ENCODE measurements at regions not wholly inside any gene's neighbourhood (a gene's known extent, or its start where the extent isn't known, plus 50 kb on each side); places are given as distances from the start of the nearest gene placed in this dataset.

GRCh38 chr12:69120354-69120753 is 119.0 kb upstream of the CPSF6 start:
- TF ChIP-seq CTCF (IDR thresholded peaks at IDR 0.05) (no peak), SIN3A (IDR thresholded peaks at IDR 0.05; ENCODE audit: borderline replicate concordance, insufficient read depth, low read depth, low read length) (no peak), POLR2AphosphoS5 (IDR thresholded peaks at IDR 0.05; ENCODE audit: low read depth, low read length) (no peak), REST (IDR thresholded peaks at IDR 0.05; ENCODE audit: insufficient read depth in 1 of 2, low read depth in 2 of 2, low read length in 1 of 2) (no peak)

Measured in Panc1 (cell line).